Fibroblast of mammary gland (primary cell): ENCODE measurements at regions not wholly inside any gene's neighbourhood (a gene's known extent, or its start where the extent isn't known, plus 50 kb on each side); places are given as distances from the start of the nearest gene placed in this dataset.

Experiments used
- DNase-seq: peaks from one replicate; pipeline ENCODE4 v3.0.0-alpha.2; 2010; ENCODE audit warnings: low read depth
- H3K4me3 ChIP-seq: 2 replicates; pipeline ENCODE4 v1.5.1; 2011; ENCODE audit warnings: low read depth, mild to moderate bottlenecking, low read length, moderate library complexity; ENCODE audit not compliant: control insufficient read depth
- CTCF ChIP-seq: conservative IDR thresholded peaks from 2 replicates; pipeline ENCODE4 v1.5.1; 2011; ENCODE audit warnings: low read depth, low read length, inconsistent platforms; ENCODE audit not compliant: control insufficient read depth, insufficient read depth

GRCh38 chr7:67547183-67547907, 550.7 kb downstream of the TYW1 start:
- DNase-seq, result no peak
- TF ChIP-seq CTCF, result no peak
- H3K4me3 ChIP-seq, result no peak overlapping the region

- DNase-seq, result no peak
- no peak overlapping the region for H3K4me3 ChIP-seq
- no peak for TF ChIP-seq CTCF
Measured at GRCh38 chr7:67549126-67549525, 552.5 kb downstream of the TYW1 start.

GRCh38 chr7:67550801-67551436, 554.3 kb downstream of the TYW1 start:
- TF ChIP-seq CTCF, result no peak
- no peak for DNase-seq
- no peak overlapping the region for H3K4me3 ChIP-seq

- no peak for TF ChIP-seq CTCF
- DNase-seq, result no peak
- no peak overlapping the region for H3K4me3 ChIP-seq
Measured at GRCh38 chr7:67552738-67553137, 556.1 kb downstream of the TYW1 start.

GRCh38 chr7:67553378-67553777, 556.7 kb downstream of the TYW1 start:
- H3K4me3 ChIP-seq, result no peak overlapping the region
- no peak for TF ChIP-seq CTCF
- no peak for DNase-seq

- no peak overlapping the region for H3K4me3 ChIP-seq
- TF ChIP-seq CTCF, result no peak
- DNase-seq, result no peak
Measured at GRCh38 chr7:67554986-67555385, 558.4 kb downstream of the TYW1 start.

- no peak for TF ChIP-seq CTCF
- DNase-seq, result no peak
Measured at GRCh38 chr7:67564959-67565358, 568.3 kb downstream of the TYW1 start.

More at GRCh38 chr7:67564959-67565358, 568.3 kb downstream of the TYW1 start:
- H3K4me3 ChIP-seq, result no peak overlapping the region
